ENCODE measurements at regions not wholly inside any gene's neighbourhood (a gene's known extent, or its start where the extent isn't known, plus 50 kb on each side); places are given as distances from the start of the nearest gene placed in this dataset.
"Not testable (repeated sequence)": the region's sequence is repeated elsewhere in the genome, so short reads cannot be mapped to it uniquely, and the experiment has no call there.

GRCh38 chr5:90095292-90096060 is 314.1 kb downstream of the CETN3 start:
- 32 to 66% methylated on average over 3 of the region's 3 CpGs for WGBS, 2 donors
- intact Hi-C loops (cut with DNase I) = no loop called here
- Histone ChIP-seq H3K36me3 (no peaks in the 10 kb centered on the region), H3K9me3 (no peaks in the 10 kb centered on the region), H3K4me3 (no peak overlapping the region), H3K27me3 (no peaks in the 10 kb centered on the region), H3K27ac (no peak overlapping the region), H3K4me1 (peaks cover 0 to 40% (median 8%) of the 10 kb centered on the region in 3 donors)
- TF ChIP-seq POLR2A (IDR thresholded peaks at IDR 0.05) (no peak), CTCF (IDR thresholded peaks at IDR 0.05) (no peak)
- DNase-seq = no peak

DNA sequence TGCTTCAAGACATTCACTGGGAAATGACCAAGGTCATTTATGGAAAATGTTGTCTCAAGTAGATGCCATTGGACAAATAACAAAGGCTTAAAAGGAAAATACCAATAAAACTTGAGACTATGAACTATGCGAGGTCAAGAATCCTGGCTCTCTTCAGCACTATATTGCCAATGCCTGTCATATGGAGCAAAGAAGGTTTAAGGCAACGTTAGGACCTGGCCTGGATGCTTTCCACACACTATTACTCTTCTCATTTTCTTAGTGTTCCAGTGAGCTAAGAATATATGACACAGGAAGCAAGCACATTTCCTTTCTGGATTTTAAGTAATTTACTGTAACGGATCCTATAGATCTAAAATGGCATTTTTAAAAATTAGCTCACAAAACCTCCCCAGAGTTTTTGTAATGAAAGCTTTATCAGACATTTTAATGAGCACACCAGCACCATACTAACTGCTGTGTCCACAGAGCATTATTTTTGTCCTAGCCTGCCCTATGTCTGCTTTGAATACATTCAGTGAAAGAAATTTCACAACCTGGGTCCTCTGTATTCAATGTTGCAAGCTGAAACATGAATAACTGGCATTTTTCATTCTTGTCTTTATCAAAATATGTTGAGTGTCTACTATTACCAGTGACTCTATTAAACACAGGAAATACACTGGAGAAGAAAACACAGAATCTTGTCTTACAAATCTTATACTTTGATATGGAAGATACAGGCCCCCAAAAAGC is 315.6 kb downstream of the CETN3 start:
- no peaks in the 10 kb centered on the region for H3K9me3 ChIP-seq
- H3K36me3 ChIP-seq = no peaks in the 10 kb centered on the region
- intact Hi-C loops (cut with DNase I) = no loop called here
- no peak for DNase-seq
- peaks cover 0 to 40% (median 8%) of the 10 kb centered on the region in 3 donors for H3K4me1 ChIP-seq
- TF ChIP-seq CTCF (IDR thresholded peaks at IDR 0.05) (no peak), POLR2A (IDR thresholded peaks at IDR 0.05) (no peak)
- H3K4me3 ChIP-seq = no peak overlapping the region
- no peaks in the 10 kb centered on the region for H3K27me3 ChIP-seq
- peak overlapping the region in 3 of 4 donors; percentile 53 to 67 (median 61) for H3K27ac ChIP-seq
- 8 to 14% methylated on average over 3 of the region's 3 CpGs for WGBS, 2 donors

DNA sequence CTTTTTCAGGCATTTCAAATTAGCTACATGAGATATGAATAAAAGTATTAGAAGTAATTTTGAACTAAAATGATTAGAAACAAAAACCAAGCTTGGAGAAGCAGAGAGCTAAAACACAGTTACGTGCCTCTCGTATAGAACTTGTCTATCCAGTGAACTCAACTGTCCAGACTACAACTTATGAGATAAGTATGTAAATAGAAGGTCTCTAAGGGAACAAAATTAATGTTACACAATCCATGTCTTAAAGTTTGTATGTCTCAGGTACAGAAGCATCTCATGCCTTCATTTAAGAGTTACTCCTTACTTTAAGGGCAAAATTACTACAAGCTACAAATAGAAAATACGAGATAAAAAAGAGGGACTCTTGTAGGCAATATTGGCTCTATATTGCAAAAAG is 316.8 kb downstream of the CETN3 start:
- Histone ChIP-seq H3K27ac (no peak overlapping the region), H3K4me3 (no peak overlapping the region), H3K4me1 (peaks cover 0 to 40% (median 8%) of the 10 kb centered on the region in 3 donors), H3K36me3 (no peaks in the 10 kb centered on the region), H3K27me3 (no peaks in the 10 kb centered on the region), H3K9me3 (no peaks in the 10 kb centered on the region)
- DNase-seq = no peak
- WGBS, 2 donors = 52 to 76% methylated on average over 3 of the region's 3 CpGs
- intact Hi-C loops (cut with DNase I) = no loop called here
- TF ChIP-seq CTCF (IDR thresholded peaks at IDR 0.05) (no peak), POLR2A (IDR thresholded peaks at IDR 0.05) (no peak)

DNA sequence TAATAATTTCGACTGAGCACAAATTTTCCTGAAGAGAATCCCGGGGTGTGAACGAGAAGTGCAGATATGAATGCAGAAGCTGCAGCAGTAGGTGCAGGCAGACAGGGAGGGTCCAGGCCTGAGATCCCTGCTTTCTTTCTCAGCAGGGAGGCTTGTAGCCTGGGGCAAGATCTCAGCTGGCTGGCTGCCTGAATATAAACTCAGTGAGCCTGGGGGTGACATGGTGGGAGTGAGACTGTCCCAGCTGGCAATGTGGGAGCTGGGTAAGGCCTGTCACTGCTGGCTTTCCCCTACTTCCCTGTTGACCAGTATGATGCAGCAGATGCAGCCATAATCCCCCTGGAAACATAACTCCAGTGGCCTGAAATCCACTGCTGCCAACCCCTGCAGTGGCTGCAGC is 325.2 kb downstream of the CETN3 start:
- DNase-seq = no peak
- H3K4me3 ChIP-seq = no peak overlapping the region
- WGBS, 2 donors = 76 to 93% methylated on average over 3 of the region's 3 CpGs

GRCh38 chr5:90073026-90073570 is 336.5 kb downstream of the CETN3 start:
- H3K4me1 ChIP-seq; H3K27me3 ChIP-seq; intact Hi-C loops (cut with DNase I); H3K36me3 ChIP-seq; H3K27ac ChIP-seq; DNase-seq; H3K4me3 ChIP-seq; H3K9me3 ChIP-seq: not testable (repeated sequence)
- WGBS, 2 donors = 93 to 96% methylated on average over 10 to 21 of the region's 22 CpGs

More for the DNA sequence above, 325.2 kb downstream of the CETN3 start:
- Histone ChIP-seq H3K27ac (no peak overlapping the region), H3K9me3 (no peaks in the 10 kb centered on the region), H3K4me1 (no peaks in the 10 kb centered on the region), H3K36me3 (no peaks in the 10 kb centered on the region), H3K27me3 (no peaks in the 10 kb centered on the region)
- intact Hi-C loops (cut with DNase I) = no loop called here
- TF ChIP-seq CTCF (IDR thresholded peaks at IDR 0.05) (no peak), POLR2A (IDR thresholded peaks at IDR 0.05) (no peak)
